NCI-H2227 (cell line): ENCODE measurements at regions not wholly inside any gene's neighbourhood (a gene's known extent, or its start where the extent isn't known, plus 50 kb on each side); places are given as distances from the start of the nearest gene placed in this dataset.

ENCODE experiments used
- DNase-seq: peaks from one replicate; lab custom pipeline; 2025; ENCODE audit not compliant: unreplicated experiment; lab: John Stamatoyannopoulos, UW

DNA sequence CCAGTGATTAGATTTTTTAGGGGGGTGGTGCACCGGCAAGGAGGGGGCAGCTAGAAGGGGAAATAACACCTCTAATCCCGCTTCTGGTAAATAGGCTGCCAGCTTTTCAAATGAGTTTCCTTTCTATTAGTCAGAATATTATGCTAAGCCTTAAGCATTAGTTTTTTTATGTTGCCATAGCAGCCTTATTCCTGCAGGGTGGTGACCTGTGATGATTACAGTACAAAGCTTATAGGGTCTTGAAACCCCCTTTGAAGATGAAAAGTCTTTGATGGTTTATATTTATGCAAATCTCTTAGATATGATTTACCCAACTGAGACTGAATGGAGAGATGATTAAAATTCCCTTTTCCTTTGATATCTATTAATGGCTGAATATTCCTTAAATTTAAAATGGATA is 109.8 kb downstream of the ZIC5 start:
- DNase-seq = no peak

GRCh38 chr13:99860745-99861144 is 110.8 kb downstream of the ZIC5 start:
- DNase-seq = no peak

DNA sequence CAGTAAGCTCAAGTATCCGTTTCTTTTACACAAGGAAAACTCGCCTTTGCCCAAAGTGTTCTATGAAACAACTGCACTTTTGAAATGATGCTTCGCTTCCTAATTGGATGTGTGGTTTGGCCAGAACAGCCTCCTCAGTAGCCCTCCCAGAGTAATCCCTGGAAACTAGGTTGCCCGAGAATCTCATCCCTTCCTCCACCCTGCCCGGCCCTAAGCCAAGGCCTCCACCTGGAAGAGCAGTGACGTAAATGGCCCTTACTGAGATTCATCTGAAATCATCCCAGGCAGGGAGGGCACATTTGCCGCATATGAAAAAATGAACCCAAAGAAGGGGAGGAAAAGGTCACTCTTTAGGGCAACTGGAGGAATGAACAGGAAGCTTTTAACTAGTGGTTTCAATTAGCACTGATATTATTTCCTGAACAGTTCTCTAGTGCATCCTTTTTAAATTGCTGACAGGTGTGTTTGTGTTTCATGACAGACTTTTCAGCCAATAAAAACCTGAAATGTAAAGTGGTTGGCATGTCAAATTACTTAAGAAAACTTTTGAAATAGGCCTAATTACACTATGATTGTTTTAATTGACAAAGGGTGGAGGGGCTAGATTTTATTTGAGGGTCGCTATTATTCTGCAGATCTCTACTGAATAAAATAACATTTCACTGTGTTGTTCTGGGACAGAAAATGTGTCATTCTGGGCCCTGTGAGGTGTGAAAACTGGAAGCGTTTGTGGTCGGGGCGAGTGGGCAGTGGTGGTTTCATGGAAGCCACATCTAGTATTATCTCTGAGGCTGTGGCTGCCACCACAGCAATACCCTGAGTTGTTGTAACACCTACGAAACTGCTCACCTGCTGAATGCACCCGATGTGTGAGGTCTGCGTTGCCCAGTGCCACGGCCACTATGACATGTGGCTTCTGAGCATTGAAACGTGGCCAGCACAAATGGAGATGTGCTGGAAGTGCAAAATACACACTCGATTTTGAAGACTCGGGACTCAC is 112.1 kb downstream of the ZIC5 start:
- no peak for DNase-seq

- DNase-seq = no peak
These were observed 113.8 kb downstream of the ZIC5 start for GRCh38 chr13:99857738-99858137.

DNA sequence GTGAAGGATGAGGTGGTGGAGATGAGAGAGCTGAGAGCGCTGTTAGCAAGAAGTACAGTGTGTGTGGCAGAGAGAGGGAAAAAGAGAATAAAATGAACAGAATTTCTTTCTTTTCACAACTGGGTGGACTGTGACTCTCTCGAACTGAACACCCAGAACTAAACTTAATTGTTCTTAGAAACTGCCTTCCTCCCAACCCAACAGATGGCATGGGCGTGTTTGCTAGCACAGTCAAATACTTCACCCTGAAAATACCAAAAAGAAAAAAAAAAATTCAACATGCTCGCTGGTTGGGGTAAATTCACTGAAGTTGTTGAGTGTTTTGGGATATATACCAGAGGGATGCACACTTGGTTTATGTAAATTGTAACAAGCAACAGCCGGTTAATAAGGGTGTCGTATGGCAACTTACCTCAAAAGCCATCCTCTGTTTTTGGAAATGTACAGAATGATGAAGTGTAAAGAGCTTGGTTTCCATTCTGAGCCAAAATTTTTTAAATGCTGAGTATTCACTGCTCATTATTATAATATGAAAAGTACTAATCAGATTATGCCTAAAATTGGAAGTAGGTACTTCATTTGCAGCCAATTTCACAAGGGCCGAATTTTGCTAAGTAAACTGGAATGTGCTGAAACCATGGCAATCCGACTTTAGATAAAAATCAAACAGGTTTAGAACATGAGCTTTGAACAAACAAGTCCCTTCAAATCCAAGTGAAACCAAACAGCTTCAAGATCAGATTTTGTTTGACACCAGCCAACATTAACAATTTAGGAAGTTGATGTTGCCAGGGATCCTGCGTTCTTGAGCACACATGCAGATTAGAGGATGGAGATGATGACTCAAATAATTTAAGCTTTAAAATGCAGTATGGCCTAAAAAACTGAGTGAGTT is 115.8 kb downstream of the ZIC5 start:
- no peak for DNase-seq

DNA sequence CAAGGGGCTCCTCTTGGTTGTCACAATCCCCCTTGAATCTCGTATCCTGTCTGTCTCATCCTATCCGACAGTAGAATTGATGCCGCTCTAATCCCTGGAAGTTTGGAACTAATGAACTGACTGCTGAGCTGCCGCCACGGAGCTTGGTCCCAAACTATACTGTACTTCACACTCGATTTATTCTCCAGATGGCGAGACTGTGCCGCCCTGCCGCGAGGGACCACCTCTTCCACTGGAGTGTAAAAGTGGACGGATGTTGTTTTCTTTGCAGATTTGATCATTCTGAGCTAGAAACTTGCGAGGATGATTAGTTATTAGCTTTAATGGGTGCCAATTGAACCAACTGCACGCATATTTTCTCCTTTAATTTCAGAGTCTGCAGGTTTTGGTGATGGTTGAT is 117.2 kb downstream of the ZIC5 start:
- no peak for DNase-seq

GRCh38 chr13:99847318-99847750 is 124.2 kb downstream of the ZIC5 start:
- no peak for DNase-seq

- no peak for DNase-seq
These were observed 126.2 kb downstream of the ZIC5 start for GRCh38 chr13:99845161-99845874.

- no peak for DNase-seq
These were observed 127.1 kb downstream of the ZIC5 start for GRCh38 chr13:99844421-99844820.

DNA sequence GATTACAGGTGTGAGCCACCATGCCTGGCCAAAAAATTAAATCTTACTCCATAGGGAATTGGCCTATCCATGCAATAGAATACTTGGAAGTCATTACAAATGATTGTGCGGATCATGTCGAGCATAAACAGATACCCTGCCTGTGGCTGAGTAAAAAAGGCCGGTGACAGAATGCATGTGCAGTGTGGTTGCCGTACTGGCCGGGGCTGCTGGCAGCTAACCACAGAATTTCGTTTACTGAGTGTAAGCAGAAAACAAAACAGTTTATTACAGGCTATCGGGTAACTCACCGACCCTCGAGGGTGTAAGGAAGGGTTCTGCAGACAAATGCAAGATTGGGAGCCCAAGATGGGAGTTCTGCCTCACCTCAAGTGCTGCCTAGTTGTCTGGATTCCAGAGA is 127.7 kb downstream of the ZIC5 start:
- no peak for DNase-seq

DNA sequence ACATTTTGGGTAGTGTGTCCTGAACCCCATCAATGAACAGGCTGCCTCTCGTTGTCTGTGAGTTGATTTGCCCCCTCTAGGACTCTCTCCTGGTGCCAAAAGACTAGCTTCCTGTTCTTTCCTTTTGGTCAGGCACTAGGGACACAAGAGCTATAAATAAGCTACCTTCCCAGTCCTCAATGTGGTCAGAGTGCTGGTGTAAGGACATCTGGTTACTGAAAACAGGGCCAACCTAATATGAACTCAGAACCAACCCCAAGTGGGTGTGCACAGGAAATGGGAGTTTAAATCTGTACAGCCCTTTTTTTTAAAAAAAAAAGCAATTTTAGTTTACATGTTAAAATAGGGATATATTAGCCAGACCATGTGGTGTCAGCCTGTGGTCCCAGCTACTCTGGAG is 129.2 kb downstream of the ZIC5 start:
- DNase-seq = no peak

- DNase-seq = no peak
These were observed 135.3 kb downstream of the ZIC5 start for GRCh38 chr13:99836291-99836690.

DNA sequence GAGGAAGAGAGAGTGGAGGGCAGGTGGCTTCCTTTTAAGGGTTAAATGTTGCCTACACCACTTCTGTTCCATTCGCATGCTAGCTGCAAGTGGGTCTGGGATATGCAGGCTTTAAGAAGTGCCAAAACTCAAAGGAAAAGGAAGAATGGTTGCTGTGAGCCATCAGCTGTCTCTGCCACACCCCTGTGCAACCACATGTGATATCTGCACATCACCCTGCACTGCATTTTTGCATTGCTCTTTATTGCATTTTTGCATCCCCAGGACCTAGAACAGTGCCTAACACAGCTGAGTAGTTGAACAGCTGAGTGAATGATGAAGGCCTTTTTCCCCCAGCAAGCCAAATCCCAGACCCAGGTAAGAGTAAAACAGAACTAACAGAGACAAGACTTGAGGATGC is 136.1 kb downstream of the ZIC5 start:
- no peak for DNase-seq

- DNase-seq = no peak
These were observed 137.3 kb downstream of the ZIC5 start for GRCh38 chr13:99834246-99834645.

- DNase-seq = no peak
These were observed 139.2 kb downstream of the ZIC5 start for GRCh38 chr13:99832347-99832746.

DNA sequence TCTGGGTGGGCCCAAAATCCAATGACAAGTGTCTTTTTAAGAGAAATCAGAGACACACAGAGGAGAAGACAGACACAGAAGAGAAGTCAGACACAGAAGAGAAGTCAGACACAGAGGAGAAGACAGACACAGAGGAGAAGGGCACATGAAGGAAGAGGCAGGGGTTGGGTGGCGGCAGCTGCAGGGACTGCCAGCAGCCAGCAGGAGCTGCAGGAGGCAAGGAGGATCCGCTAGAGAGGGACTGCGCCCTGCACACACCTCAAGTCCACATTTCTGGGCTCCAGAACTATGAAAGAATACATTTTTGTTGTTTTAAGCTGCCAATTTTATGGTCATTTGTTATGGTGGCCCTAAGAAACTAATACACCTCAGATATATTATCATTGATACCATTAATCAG is 140.6 kb downstream of the ZIC5 start:
- no peak for DNase-seq

DNA sequence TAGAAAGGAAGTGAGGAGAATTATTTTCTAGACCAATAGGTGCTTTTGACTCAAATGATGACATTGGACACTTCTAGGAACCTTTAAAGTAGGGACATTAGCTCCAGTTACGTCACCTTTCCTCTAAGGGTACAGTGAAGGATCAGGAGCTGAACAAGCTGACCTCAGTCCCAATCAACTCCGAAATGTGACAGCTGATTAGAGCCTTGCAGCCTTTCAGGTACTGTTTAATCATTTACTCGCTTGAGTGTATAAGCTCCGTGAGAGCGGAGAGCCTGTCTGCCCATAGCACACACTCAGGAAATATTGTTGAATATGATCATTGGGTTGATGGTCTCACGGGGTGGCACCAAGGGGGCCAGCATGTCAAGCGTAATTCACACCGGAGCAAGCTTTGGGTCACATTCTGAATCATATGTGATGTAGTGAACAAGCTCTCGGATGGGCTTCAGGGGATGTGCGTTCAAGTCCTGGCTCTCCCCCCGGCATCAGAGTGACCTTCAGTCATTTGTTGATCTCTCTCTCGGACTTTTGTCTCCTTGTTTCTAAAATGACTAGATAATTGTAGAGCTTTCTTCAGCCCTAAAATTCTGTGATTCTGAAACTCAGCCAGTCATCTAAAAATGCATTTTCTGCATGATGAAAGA is 141.9 kb downstream of the ZIC5 start:
- no peak for DNase-seq

- no peak for DNase-seq
These were observed 142.4 kb downstream of the ZIC5 start for GRCh38 chr13:99829161-99829560.

GRCh38 chr13:99828735-99829134 is 142.8 kb downstream of the ZIC5 start:
- DNase-seq = no peak

DNA sequence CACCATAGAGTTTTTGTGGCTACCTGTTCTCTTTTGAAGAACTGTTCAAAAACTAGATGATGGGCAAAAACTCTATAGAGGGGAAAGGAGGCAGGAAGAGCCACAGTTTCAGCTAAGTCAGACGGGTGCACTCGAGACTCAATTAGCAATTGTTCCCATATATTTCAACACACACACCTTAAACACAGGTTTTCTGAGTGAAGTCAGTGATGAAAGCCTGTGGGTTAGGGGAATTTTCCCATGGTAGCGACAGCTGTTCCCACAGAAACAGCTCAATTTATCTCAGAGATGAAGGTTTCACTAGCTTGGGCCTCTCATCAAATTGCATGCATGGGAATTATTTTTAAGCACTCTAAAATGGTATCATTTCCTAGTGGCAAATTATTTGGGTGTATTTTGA is 143.4 kb downstream of the ZIC5 start:
- DNase-seq = no peak
